DND-41 (cell line): ENCODE measurements at regions not wholly inside any gene's neighbourhood (a gene's known extent, or its start where the extent isn't known, plus 50 kb on each side); places are given as distances from the start of the nearest gene placed in this dataset.

Experiments used
- EZH2 ChIP-seq: IDR thresholded peaks from 3 replicates; pipeline ENCODE4 v1.6.1; 2012; ENCODE audit warnings: borderline replicate concordance, low read depth, mild to moderate bottlenecking, moderate library complexity, low read length, inconsistent platforms; ENCODE audit not compliant: severe bottlenecking
- TF ChIP-seq, protein P1 (sequence below): IDR thresholded peaks from 2 replicates; pipeline ENCODE4 v1.5.1; 2012; ENCODE audit warnings: borderline replicate concordance, low read length, moderate library complexity, mild to moderate bottlenecking; ENCODE audit not compliant: poor library complexity, severe bottlenecking; ENCODE audit errors: extremely low read depth

DNA sequence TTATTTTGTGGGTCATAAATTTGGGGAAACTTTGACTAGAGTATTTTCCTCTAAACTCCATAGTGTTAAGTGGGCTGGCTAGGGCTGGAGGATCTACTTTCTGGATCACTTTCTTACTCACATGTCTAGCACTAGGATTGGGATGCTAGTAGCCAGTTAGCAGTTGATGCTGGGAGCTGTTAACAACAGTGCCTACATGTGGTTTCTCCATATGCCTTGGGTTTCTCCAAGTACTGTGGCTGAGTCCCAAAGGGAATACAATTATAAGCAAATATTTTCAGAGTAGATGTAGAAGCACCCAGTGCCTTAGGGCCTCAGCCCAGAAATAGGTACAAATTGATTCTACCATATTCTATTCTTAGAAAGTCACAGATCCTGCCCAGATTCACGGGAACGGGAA is 1614.9 kb downstream of the ARAP2 start:
- TF ChIP-seq, protein P1, sequence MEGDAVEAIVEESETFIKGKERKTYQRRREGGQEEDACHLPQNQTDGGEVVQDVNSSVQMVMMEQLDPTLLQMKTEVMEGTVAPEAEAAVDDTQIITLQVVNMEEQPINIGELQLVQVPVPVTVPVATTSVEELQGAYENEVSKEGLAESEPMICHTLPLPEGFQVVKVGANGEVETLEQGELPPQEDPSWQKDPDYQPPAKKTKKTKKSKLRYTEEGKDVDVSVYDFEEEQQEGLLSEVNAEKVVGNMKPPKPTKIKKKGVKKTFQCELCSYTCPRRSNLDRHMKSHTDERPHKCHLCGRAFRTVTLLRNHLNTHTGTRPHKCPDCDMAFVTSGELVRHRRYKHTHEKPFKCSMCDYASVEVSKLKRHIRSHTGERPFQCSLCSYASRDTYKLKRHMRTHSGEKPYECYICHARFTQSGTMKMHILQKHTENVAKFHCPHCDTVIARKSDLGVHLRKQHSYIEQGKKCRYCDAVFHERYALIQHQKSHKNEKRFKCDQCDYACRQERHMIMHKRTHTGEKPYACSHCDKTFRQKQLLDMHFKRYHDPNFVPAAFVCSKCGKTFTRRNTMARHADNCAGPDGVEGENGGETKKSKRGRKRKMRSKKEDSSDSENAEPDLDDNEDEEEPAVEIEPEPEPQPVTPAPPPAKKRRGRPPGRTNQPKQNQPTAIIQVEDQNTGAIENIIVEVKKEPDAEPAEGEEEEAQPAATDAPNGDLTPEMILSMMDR, result no peak
- no peak for TF ChIP-seq EZH2
